Activated CD4-positive, alpha-beta T cell treated with anti-CD3 and anti-CD28 coated beads, Interleukin-2, amount 10 ng/mL, durations not matched to agents 24 days and 14 days (primary cell): ENCODE measurements at regions not wholly inside any gene's neighbourhood (a gene's known extent, or its start where the extent isn't known, plus 50 kb on each side); places are given as distances from the start of the nearest gene placed in this dataset.

Source experiments
- DNase-seq: peaks from one replicate; pipeline ENCODE4 v3.0.0; 2022
- H3K27ac Mint-ChIP-seq: one replicate; pipeline ENCODE4 v1.8.0; 2022; ENCODE audit warnings: mild to moderate bottlenecking, mixed read lengths
- H3K27me3 Mint-ChIP-seq: one replicate; pipeline ENCODE4 v1.8.0; 2022; ENCODE audit warnings: mixed read lengths
- H3K36me3 Mint-ChIP-seq: one replicate; pipeline ENCODE4 v1.8.0; 2022; ENCODE audit warnings: low read depth, mild to moderate bottlenecking, mixed read lengths
- H3K4me1 Mint-ChIP-seq: one replicate; pipeline ENCODE4 v1.8.0; 2021; ENCODE audit warnings: mixed read lengths
- H3K4me3 Mint-ChIP-seq: one replicate; pipeline ENCODE4 v1.8.0; 2022; ENCODE audit warnings: mild to moderate bottlenecking, moderate library complexity, mixed read lengths
- H3K9me3 Mint-ChIP-seq: one replicate; pipeline ENCODE4 v1.8.0; 2021; ENCODE audit warnings: mixed read lengths
- intact Hi-C: fragments of 100-400 bp; cut with micrococcal nuclease; formaldehyde crosslinking; loops from one replicate; pipeline ENCODE4 v1.15.1; 2023

DNA sequence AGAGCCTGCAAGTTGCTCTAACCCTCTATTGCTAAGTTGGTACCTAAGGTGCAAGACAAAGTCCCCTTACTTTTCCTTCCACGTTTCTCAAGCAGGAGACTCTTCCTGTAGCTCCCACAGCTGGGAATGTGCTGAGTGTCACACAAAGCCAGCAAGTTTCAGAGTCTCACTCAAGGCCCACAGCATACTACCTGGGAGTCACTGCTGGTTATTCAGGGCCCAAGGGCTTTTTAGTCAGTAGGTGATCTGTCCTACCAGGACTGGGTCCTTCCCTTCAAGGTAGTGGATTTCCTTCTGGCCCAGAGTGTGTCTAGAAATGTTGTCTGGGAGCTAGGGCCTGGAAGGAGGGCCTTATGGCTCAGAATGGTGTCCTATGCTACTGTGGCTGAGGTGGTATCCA lies 261.9 kb upstream of the CITED2 start:
- no peak overlapping the region for H3K27ac Mint-ChIP-seq
- intact Hi-C loops, result no loop called here
- no peaks in the 10 kb centered on the region for H3K36me3 Mint-ChIP-seq
- DNase-seq, result no peak
- H3K4me3 Mint-ChIP-seq, result no peak overlapping the region
- peaks cover 21% of the 10 kb centered on the region for H3K27me3 Mint-ChIP-seq
- peaks cover 5% of the 10 kb centered on the region for H3K9me3 Mint-ChIP-seq
- peaks cover 6% of the 10 kb centered on the region for H3K4me1 Mint-ChIP-seq

DNA sequence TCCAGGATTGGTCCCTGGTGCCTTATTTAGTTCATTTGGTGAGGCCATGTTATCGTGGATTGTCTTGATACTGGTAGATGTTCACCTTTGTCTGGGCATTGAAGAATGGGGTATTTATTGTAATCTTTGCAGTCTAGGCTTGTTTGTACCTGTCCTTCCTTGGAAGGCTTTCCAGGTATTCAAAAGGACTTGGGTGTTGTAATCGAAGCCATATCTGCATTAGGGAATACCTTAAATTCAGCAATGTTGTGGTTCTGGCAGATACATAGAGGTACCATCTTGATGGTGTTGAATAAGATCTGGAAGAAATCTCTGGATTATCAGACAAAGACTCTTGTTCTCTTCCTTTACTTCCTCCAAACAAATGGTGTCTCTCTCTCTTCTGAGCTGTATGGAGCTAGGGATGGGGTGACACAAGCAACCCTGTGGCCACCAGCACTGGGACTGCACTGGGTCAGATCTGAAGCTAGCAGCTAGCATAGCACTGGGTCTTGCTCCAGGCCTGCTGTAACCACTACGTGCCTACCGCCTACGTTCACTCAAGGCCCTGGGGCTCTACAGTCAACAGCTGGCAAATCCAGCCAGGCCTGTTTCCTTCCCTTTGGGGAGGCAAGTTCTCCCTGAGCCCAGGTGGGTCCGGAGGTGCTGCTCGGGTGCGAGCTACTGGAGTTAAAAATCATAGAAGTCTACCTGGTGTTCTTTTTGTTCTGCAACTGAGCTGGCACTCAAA lies 261.1 kb upstream of the CITED2 start:
- peaks cover 18% of the 10 kb centered on the region for H3K27me3 Mint-ChIP-seq
- H3K27ac Mint-ChIP-seq, result no peak overlapping the region
- H3K9me3 Mint-ChIP-seq, result peaks cover 5% of the 10 kb centered on the region
- H3K36me3 Mint-ChIP-seq, result no peaks in the 10 kb centered on the region
- peaks cover 2% of the 10 kb centered on the region for H3K4me1 Mint-ChIP-seq
- intact Hi-C loops, result no loop called here
- no peak overlapping the region for H3K4me3 Mint-ChIP-seq
- no peak for DNase-seq

DNA sequence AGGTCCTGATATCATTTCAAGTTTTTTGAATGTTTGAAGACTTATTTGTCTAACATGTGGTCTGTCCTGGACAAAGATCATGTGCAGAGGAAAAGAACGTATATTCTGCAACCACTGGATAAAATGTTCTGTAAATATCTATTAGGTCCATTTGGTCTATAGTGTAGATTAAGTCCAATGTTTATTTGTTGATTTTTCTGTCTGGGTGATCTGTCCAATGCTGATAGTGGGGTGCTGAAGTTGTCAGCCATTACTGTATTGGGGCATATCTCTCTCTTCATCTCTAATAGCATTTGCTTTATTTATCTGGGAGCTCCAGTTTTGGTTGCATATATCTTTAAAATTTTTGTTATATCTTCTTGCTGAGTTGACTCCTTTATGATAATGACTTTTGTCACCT lies 258.4 kb upstream of the CITED2 start:
- Mint-ChIP-seq H3K36me3 (no peaks in the 10 kb centered on the region), H3K9me3 (peaks cover 5% of the 10 kb centered on the region), H3K4me3 (no peak overlapping the region), H3K27me3 (peaks cover 30% of the 10 kb centered on the region), H3K27ac (no peak overlapping the region), H3K4me1 (no peaks in the 10 kb centered on the region)
- intact Hi-C loops, result no loop called here
- no peak for DNase-seq

DNA sequence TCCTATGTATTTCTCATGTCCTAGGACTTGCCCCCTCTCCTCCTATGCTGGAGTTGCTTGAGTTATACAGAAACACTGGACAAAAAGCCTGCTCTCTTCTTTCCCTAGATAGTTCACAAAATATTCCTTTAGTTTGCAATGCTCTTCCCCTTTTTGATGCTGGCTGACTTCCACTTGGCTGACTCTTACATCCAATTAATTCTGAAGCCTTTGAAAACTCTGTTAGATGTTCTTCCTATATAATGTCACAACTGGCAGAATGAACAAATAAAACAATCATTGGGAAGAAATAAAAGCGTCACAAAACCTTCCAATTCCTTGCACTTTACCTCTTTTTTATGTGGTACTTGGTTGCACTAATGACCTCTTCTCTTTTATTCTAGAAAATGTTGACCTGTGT lies 253.8 kb upstream of the CITED2 start:
- no peak overlapping the region for H3K4me3 Mint-ChIP-seq
- peaks cover 3% of the 10 kb centered on the region for H3K4me1 Mint-ChIP-seq

DNA sequence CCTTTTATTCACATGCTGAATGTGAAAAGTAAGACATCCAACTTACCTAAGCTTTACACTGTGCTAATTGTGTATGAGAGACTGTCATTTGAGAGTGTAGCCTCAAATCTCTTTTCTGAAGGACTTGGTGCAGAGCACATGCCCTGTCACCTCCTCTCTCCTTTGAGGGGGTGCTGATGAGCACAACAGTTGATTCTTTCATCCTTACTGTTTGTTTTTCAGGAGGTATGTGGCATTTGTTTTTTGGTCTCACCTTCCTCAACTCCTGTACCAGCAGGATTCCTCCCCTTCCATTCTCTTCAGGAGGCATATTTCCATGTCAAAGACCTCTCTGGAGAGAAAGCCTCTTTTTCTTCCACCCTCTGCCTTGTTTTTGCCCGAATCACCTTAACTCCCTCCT lies 252.6 kb upstream of the CITED2 start:
- intact Hi-C loops, result no loop called here
- Mint-ChIP-seq H3K36me3 (no peaks in the 10 kb centered on the region), H3K4me3 (no peak overlapping the region), H3K9me3 (no peaks in the 10 kb centered on the region), H3K27me3 (peaks cover 25% of the 10 kb centered on the region), H3K27ac (no peak overlapping the region), H3K4me1 (peaks cover 3% of the 10 kb centered on the region)
- DNase-seq, result no peak

More for the DNA sequence above, 253.8 kb upstream of the CITED2 start:
- DNase-seq, result no peak
- no peaks in the 10 kb centered on the region for H3K9me3 Mint-ChIP-seq
- H3K27me3 Mint-ChIP-seq, result peaks cover 34% of the 10 kb centered on the region
- intact Hi-C loops, result no loop called here
- no peak overlapping the region for H3K27ac Mint-ChIP-seq
- H3K36me3 Mint-ChIP-seq, result no peaks in the 10 kb centered on the region

DNA sequence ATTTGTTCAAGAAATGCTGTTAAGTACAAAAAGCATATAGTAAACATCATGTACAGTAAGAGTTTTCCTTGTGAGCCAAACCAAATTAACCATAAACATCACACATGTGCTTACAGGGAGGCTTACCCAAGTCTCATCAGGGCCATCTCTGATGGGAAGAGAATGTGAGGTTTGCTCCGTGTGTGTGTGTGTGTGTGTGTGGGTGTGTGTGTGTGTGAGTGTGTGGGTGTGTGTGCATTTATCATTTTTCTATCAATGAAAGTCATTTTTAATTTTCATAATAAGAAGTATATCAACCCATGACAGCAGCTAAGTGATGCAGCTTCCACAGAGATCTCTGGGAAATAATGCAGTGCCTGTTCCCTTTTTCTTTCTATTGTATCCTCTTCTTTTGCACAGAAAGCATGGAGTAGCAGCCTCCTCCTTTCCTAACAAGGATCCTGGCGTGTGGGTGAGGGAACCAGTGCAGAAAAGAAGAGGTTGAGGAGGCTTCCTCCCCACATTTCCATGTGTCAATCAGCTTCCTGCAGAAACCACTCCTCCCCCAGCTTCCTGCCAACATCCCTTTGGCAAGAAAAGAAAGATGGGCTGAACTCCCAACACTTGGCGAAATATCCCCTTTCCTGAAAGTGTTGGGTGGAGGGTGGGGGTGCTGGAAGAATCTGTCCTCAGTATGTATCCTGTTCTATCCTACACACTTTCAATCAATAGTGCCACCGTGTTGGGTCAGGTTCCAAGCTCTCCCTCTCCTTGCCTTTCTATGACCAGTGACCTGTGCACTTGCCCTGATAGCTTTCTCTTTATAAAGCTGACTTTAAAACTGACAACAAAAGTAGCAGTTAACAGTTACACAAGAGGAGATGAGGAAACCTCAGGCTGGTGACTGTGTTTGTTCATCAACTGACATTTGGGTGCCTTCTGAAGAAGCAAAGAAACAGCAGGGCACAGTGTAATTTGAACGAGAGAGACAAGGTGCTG lies 251.8 kb upstream of the CITED2 start:
- intact Hi-C loops, result no loop called here
- peaks cover 25% of the 10 kb centered on the region for H3K27me3 Mint-ChIP-seq
- DNase-seq, result no peak
- no peaks in the 10 kb centered on the region for H3K9me3 Mint-ChIP-seq
- peak overlapping the region; percentile 14 for H3K27ac Mint-ChIP-seq
- H3K4me1 Mint-ChIP-seq, result peaks cover 3% of the 10 kb centered on the region
- H3K36me3 Mint-ChIP-seq, result no peaks in the 10 kb centered on the region
- no peak overlapping the region for H3K4me3 Mint-ChIP-seq

DNA sequence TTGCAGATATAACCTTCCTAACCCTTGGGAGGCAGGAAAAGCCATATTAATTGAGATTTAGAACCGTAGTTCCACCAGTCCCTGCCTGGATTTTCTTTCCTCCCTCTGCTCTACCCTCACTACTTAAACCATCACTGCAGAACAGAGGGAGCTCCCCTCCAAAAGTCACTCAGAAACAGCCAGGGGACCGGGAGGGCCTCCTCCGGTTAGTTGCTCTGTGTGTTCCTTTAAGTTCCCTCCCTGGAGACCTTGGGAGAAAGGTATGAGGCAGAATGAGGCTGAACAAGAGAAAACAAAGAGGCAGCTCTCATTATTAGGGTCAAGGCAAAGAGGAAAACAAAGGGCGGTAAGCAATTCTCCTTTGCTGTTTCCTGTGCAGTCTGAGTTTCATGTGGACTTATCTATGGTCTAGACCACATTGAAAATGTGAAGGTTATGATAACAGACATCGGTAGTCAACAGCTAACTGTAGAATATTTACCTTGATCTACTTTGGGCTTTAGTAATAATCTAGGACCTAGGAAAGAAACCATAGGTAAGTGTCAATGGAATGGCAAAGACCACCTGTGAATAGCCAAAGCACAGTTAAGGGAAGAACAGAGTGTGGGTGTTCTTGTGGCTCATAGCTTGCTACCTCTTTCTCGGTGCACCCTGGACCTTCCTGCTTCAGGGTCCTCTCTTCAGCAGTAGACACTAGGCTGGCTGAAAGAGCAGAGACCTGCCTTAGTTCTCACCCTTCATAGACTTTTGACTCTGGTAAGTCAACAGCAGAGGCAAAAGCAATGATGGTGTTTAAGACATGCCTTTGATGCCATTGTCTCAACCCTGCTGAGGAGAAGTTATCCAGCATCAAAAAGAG lies 250.9 kb upstream of the CITED2 start:
- Mint-ChIP-seq H3K27ac (no peak overlapping the region), H3K9me3 (no peaks in the 10 kb centered on the region), H3K27me3 (peaks cover 23% of the 10 kb centered on the region), H3K4me3 (no peak overlapping the region), H3K36me3 (no peaks in the 10 kb centered on the region), H3K4me1 (peaks cover 3% of the 10 kb centered on the region)
- intact Hi-C loops, result no loop called here
- no peak for DNase-seq

DNA sequence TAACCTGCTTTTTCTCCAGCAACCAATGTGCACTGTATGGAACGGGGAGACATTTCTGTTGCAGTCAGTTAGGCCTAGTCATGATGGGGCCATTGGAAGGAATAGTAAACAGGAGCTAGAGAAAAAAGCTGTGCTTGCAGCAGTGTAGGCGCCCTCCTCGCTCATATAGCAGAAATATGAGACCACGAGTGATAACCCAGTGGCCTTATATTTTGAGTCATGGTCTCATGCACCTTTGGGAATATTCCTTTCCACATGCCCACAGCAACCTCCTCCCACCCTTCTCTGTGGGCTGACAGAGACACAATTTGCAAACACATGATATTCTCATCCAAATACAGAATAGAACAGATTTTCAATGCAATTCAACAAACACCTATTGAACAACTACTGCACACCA lies 248.9 kb upstream of the CITED2 start:
- intact Hi-C loops, result no loop called here
- Mint-ChIP-seq H3K4me3 (no peak overlapping the region), H3K27me3 (peaks cover 15% of the 10 kb centered on the region), H3K36me3 (no peaks in the 10 kb centered on the region), H3K4me1 (peaks cover 3% of the 10 kb centered on the region), H3K9me3 (no peaks in the 10 kb centered on the region), H3K27ac (no peak overlapping the region)
- DNase-seq, result no peak

DNA sequence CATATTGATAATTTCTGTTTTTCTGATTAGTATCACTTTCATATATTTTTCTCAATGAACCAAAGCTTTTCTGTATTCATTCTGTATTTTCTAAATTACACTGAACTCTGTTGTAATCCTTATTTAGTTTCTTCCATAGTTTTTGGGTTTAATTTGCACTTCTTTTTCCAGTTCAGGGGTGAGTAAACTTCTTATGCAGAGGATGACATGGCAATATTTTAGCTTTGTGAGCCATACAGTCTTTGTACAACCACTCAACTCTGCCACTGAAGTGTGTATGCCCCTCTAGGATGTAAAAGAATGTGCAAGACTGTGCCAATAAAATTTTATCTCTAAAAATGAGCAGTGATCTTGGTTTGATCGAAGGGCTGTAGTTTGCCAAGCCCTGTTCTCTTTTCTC lies 239.0 kb upstream of the CITED2 start:
- H3K36me3 Mint-ChIP-seq, result no peaks in the 10 kb centered on the region
- intact Hi-C loops, result no loop called here

DNA sequence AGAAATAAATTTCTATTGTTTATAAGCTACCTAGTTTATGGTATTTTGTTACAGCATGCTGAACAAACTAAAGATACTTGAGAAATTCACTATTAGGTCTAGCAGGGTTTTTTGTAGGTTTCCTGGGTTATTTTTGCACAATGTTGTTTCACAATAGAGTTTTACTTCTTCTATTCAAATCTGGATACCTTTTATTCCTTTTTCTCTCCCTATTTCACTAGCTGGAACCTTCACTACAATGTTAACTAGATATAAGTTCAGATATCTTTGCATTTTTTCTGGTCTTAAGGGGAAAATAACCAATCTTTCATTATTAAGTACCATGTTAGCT lies 237.7 kb upstream of the CITED2 start:
- intact Hi-C loops, result no loop called here
- no peak overlapping the region for H3K27ac Mint-ChIP-seq
- H3K4me3 Mint-ChIP-seq, result no peak overlapping the region

More for the DNA sequence above, 239.0 kb upstream of the CITED2 start:
- no peaks in the 10 kb centered on the region for H3K9me3 Mint-ChIP-seq
- no peak overlapping the region for H3K4me3 Mint-ChIP-seq
- no peak overlapping the region for H3K27ac Mint-ChIP-seq
- DNase-seq, result no peak
- peaks cover 25% of the 10 kb centered on the region for H3K27me3 Mint-ChIP-seq
- H3K4me1 Mint-ChIP-seq, result no peaks in the 10 kb centered on the region

DNA sequence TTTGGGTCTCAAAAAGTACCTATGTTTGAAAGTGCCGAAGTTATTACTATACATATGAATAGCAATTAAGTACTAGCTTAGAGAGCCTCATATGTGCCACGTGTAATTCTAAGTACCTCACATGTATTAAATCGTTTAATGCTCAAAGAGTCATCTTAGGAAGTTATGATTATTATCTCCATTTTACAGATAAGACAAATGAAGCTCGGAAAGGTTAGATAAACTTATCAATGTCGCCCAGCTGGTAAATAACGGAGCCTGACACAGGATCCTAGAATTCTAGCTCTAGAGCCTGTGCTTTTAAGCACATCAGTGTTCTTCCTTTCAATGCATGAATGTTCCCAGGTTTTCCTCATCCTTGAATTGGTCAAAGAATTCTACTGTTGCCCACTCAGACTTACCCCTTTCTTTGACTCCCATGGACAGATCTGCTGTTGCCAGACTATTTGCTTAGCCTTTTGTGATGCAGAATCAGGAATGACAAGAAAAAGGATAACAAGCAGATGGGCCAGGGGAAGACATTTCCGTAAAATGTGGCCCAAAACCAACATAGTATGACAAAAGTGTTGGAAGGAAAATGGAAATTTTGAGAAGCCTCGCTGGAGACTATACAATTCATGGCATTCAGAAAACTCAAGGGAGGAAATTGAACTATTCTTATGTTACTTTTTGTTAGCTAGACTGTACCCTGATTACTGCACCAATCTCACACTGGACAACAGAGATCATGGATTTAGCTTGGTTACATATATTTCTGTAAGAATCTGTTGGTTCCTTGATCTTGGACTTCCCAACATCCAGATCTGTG lies 237.1 kb upstream of the CITED2 start:
- intact Hi-C loops, result no loop called here
- Mint-ChIP-seq H3K36me3 (no peaks in the 10 kb centered on the region), H3K27me3 (peaks cover 31% of the 10 kb centered on the region), H3K4me1 (no peaks in the 10 kb centered on the region), H3K9me3 (no peaks in the 10 kb centered on the region), H3K27ac (no peak overlapping the region), H3K4me3 (no peak overlapping the region)
- no peak for DNase-seq

More for the DNA sequence above, 237.7 kb upstream of the CITED2 start:
- no peaks in the 10 kb centered on the region for H3K9me3 Mint-ChIP-seq
- no peaks in the 10 kb centered on the region for H3K4me1 Mint-ChIP-seq
- H3K27me3 Mint-ChIP-seq, result peaks cover 31% of the 10 kb centered on the region
- no peak for DNase-seq
- H3K36me3 Mint-ChIP-seq, result no peaks in the 10 kb centered on the region

DNA sequence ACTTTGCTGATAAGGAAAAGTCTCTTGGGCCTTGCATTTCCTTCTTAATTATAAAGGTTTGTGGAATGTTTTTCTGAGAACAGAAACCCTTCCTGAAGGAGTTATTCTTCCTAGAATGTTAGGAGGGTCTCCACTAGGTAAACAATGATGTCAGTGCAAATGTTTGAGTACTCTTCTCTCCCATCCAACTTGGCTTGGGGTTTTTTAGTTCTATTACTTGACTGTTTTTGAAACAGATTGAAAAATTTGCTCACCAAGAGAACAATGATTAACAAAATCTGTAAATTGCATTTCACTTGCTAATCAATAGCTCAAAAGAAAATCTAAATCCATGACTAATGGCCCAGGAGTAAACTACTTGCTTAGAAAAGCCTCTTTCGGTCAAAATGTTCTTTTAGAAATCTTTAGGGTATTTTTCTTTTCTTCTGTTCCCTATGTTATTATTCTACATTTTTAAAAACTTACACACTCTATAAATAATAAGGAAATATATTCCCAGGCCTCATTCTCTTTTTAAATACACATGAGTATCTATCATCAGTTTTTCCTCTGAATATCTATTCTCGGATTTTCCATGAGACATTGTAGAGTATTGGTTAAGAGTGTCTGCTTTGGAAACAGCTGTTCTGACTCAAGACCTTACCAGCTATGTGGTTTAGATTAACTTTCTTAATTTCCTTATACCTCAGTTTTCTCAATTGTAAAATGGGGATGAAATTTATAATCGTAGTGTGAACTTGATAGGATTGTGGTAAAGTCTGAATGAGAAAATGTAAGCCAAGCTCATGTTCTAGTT lies 234.2 kb upstream of the CITED2 start:
- Mint-ChIP-seq H3K27me3 (peaks cover 29% of the 10 kb centered on the region), H3K9me3 (no peaks in the 10 kb centered on the region), H3K36me3 (no peaks in the 10 kb centered on the region), H3K4me1 (no peaks in the 10 kb centered on the region), H3K27ac (no peak overlapping the region), H3K4me3 (no peak overlapping the region)
- intact Hi-C loops, result no loop called here
- no peak for DNase-seq
